ENCODE measurements at regions not wholly inside any gene's neighbourhood (a gene's known extent, or its start where the extent isn't known, plus 50 kb on each side); places are given as distances from the start of the nearest gene placed in this dataset.
"Not testable (repeated sequence)": the region's sequence is repeated elsewhere in the genome, so short reads cannot be mapped to it uniquely, and the experiment has no call there.

DNA sequence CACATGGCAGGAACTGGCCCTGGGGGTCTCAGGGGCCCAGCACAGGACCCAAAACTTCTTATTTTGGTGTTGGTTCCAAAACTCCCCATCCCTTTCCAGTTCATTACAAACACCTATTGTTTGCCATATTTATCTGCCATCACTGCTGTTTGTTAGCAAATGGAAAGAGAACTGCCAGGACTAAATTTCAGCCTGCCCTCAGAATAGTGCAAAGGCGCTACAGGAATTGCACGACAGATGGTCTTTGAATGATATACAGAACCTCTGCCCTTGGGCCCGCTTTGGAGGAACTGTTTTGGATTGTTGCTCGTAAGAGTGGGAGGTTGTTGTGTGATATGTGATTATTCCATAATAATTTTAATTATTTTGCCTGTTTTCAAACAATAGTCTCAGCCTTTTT is 199.0 kb upstream of the FBXL4 start:
- H3K4me3 ChIP-seq: no peak overlapping the region
- no peaks in the 10 kb centered on the region for H3K27me3 ChIP-seq
- no peak for ATAC-seq (ENCODE audit: low FRiP score in 2 of 2)
- no peaks in the 10 kb centered on the region for H3K36me3 ChIP-seq
- DNase-seq: no peak
- no peaks in the 10 kb centered on the region for H3K4me1 ChIP-seq
- WGBS, 2 donors: 65 to 71% methylated on average over 4 of the region's 4 CpGs
- H3K27ac ChIP-seq: no peak overlapping the region
- no peaks in the 10 kb centered on the region for H3K9me3 ChIP-seq
- TF ChIP-seq POLR2AphosphoS5 (IDR thresholded peaks at IDR 0.05): no peak
- TF ChIP-seq EP300 (IDR thresholded peaks at IDR 0.05): no peak
- TF ChIP-seq POLR2A (IDR thresholded peaks at IDR 0.05): no peak
- TF ChIP-seq CTCF (IDR thresholded peaks at IDR 0.05): no peak

GRCh38 chr6:99145738-99146137 is 198.0 kb upstream of the FBXL4 start:
- H3K36me3 ChIP-seq: no peaks in the 10 kb centered on the region
- H3K27me3 ChIP-seq: no peaks in the 10 kb centered on the region
- H3K9me3 ChIP-seq: no peaks in the 10 kb centered on the region
- H3K4me3 ChIP-seq: no peak overlapping the region
- H3K27ac ChIP-seq: no peak overlapping the region
- H3K4me1 ChIP-seq: no peaks in the 10 kb centered on the region
- TF ChIP-seq POLR2A (IDR thresholded peaks at IDR 0.05) (no peak), CTCF (IDR thresholded peaks at IDR 0.05) (no peak), EP300 (IDR thresholded peaks at IDR 0.05) (no peak), POLR2AphosphoS5 (IDR thresholded peaks at IDR 0.05) (no peak)
- 57 to 68% methylated on average over 3 of the region's 3 CpGs for WGBS, 2 donors
- DNase-seq: no peak
- no peak for ATAC-seq (ENCODE audit: low FRiP score in 2 of 2)

DNA sequence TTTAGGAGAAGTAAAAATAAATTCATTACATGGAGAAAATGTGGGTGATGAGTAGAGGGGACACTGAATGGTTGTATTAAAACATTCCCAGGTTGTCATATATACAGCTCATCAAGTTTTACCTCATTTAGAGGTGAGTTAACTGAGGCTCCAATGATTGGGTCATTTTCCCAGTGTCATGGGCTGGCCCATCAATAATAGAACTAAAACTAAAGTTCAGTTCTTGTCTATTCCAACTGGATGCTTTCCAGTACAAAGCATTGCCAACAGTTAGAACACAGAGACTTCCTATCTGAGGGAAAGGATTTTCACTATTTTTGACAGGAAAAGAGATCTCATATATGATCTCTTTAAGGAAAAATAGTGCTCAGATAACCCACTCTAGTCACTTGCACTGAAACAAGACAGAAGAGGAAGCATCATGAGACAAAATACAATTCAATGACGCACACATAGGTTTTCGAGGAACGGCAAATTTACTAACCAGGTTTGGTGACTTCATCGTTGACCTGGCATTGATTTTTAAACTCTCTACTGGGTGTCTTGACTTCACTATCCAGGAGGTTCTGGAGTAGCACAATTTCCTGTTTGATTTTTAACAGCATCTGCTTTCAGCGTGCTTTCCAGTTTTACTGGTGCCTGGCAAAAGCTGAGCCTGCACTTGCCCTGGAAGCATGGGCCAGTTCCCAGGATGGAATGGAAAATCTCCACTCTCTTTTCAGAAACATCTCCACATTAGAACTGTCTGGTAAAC is 195.5 kb upstream of the FBXL4 start:
- no peaks in the 10 kb centered on the region for H3K9me3 ChIP-seq
- H3K4me3 ChIP-seq: no peak overlapping the region
- no peaks in the 10 kb centered on the region for H3K36me3 ChIP-seq
- 90 to 94% methylated on average over 5 of the region's 5 CpGs for WGBS, 2 donors
- TF ChIP-seq EP300 (IDR thresholded peaks at IDR 0.05): no peak
- TF ChIP-seq CTCF (IDR thresholded peaks at IDR 0.05): no peak
- no peak for TF ChIP-seq POLR2A (IDR thresholded peaks at IDR 0.05)
- no peak for TF ChIP-seq POLR2AphosphoS5 (IDR thresholded peaks at IDR 0.05)
- DNase-seq (no peak), ATAC-seq (ENCODE audit: low FRiP score in 2 of 2) (no peak)
- H3K27me3 ChIP-seq: no peaks in the 10 kb centered on the region
- H3K4me1 ChIP-seq: no peaks in the 10 kb centered on the region
- H3K27ac ChIP-seq: no peak overlapping the region

GRCh38 chr6:99141906-99142305 is 194.2 kb upstream of the FBXL4 start:
- not testable (repeated sequence) for DNase-seq; ATAC-seq (ENCODE audit: low FRiP score in 2 of 2); H3K27ac ChIP-seq; H3K27me3 ChIP-seq; H3K4me1 ChIP-seq; H3K36me3 ChIP-seq; H3K9me3 ChIP-seq; H3K4me3 ChIP-seq
- WGBS, 2 donors: 91 to 93% methylated on average over 3 to 12 of the region's 29 CpGs

GRCh38 chr6:99138445-99138844 is 190.7 kb upstream of the FBXL4 start:
- 61 to 70% methylated on average over 1 of the region's 1 CpG for WGBS, 2 donors
- Histone ChIP-seq H3K4me3 (no peak overlapping the region), H3K27me3 (no peaks in the 10 kb centered on the region), H3K36me3 (no peaks in the 10 kb centered on the region), H3K4me1 (no peaks in the 10 kb centered on the region), H3K27ac (no peak overlapping the region), H3K9me3 (no peaks in the 10 kb centered on the region)
- DNase-seq: no peak
- no peak for ATAC-seq (ENCODE audit: low FRiP score in 2 of 2)
- TF ChIP-seq POLR2A (IDR thresholded peaks at IDR 0.05) (no peak), POLR2AphosphoS5 (IDR thresholded peaks at IDR 0.05) (no peak), CTCF (IDR thresholded peaks at IDR 0.05) (no peak), EP300 (IDR thresholded peaks at IDR 0.05) (no peak)
